NCI-H82 treated with DMSO at 0.1 percent for 48 hours (cell line): ENCODE measurements at regions not wholly inside any gene's neighbourhood (a gene's known extent, or its start where the extent isn't known, plus 50 kb on each side); places are given as distances from the start of the nearest gene placed in this dataset.
"Not testable (repeated sequence)": the region's sequence is repeated elsewhere in the genome, so short reads cannot be mapped to it uniquely, and the experiment has no call there.

Source experiments
- DNase-seq: peaks from one replicate; lab custom pipeline; 2025; ENCODE audit not compliant: unreplicated experiment; lab: John Stamatoyannopoulos, UW

DNA sequence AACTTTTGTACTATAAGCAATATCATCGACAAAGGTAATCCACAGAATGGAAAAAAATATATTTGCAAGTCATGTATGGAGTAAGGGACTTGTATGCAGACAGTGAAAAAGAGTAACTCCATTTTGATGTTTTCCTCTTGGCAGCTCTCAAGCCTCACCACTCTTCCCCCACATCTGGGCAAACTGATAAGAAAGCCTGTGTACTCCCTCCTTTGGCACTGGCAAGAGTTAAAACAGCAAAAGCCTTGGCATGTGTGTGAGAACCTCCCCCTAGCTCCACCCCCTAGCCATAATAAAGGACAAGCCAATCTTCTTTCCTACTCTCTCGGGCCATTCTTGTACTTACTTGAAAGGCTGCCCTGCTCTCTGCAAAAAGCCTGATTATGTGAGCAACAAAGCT lies 335.2 kb downstream of the LRATD1 start:
- no peak for DNase-seq

GRCh38 chr2:14975381-14975780 lies 342.9 kb downstream of the LRATD1 start:
- no peak for DNase-seq

DNA sequence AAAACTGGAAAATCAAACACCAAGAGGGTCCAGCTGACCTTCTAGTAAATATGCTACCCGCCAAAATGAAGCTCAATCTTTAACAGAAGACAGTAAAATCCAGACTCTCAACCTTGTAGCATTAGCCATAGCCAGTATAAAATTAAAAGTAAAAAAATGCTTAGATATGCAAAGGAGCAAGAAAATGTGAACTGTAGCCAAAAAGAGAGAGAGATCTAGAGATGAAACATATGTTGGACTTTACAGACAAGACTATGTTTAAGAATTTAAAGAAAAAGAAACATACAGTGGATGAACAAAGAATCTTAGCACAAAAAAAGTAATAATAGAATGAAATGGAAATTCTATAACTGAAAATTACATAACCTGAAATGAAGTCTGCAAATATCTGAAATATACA lies 344.5 kb downstream of the LRATD1 start:
- DNase-seq: no peak

DNA sequence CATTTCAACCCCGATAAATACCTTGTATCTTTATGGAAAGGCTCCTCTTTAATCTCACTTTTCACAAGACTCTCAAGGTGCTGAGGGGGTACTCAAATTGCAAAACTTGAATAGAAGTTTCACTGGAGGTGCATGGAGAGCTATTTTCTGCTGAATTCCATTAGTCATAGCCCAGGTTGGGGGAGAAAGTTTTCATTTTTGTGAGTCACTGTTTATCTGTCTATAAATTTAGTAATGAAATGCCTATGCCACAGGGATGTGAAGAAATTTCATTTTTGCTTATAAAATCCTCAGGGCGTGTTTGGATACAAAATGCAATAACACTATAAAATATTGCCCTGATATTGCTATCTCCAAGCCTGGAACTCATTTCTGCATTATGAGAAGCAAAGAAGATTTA lies 346.3 kb downstream of the LRATD1 start:
- DNase-seq: no peak

GRCh38 chr2:14982790-14983189 lies 350.3 kb downstream of the LRATD1 start:
- DNase-seq: no peak

GRCh38 chr2:14988600-14988999 lies 356.1 kb downstream of the LRATD1 start:
- DNase-seq: no peak

GRCh38 chr2:14991723-14992122 lies 359.2 kb downstream of the LRATD1 start:
- no peak for DNase-seq

DNA sequence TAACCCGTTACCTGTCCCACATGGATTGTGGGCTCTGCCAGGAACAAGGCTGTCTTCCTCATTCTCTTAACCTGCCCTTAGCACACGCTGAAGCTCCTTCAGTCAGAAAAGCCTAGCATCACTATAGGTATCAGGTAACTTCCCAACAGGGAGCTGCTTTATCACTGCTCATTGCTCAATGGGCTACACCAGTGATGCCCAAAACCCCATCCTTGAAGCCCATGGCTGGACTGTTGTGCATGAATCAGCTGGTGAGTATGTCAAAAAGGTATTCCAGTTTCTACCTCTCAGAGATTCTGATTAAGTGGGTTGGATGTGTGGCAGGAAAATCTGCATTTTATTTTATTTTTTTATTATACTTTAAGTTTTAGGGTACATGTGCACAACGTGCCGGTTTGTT lies 362.2 kb downstream of the LRATD1 start:
- DNase-seq: no peak

GRCh38 chr2:14996351-14997014 lies 364.0 kb downstream of the LRATD1 start:
- peak; percentile 21 for DNase-seq

DNA sequence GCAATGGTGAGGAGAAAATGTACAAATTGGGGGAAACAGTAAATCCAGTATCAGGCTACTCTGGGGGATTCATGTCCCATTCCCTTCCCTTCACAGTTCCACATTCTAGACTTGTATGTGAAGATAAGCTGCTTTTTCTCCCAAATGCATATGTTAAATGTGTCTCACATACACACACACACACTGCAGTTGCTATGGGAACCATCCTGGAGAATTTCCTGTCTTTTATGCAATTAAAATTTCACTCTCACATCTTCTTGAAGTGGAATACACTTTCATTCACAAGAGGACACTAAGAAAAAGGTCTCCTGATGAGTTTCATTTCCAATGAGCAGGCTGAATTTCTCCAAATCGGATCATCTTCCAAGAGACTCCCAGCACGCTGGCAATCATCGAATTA lies 366.0 kb downstream of the LRATD1 start:
- no peak for DNase-seq

GRCh38 chr2:14999114-14999661 lies 366.7 kb downstream of the LRATD1 start:
- DNase-seq: no peak

DNA sequence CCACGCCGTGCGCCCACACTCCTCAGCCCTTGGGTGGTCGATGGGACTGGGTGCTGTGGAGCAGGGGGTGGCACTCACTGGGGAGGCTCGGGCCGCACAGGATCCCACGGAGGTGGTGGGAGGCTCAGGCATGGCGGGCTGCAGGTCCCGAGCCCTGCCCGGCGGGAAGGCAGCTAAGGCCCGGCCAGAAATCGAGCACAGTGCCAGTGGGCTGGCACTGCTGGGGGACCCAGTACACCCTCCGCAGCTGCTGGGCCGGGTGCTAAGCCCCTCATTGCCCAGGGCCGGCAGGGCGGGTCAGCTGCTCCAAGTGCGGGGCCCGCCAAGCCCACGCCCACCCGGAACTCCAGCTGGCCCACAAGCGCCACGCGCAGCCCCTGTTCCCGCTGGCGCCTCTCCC lies 370.0 kb downstream of the LRATD1 start:
- DNase-seq: not testable (repeated sequence)

DNA sequence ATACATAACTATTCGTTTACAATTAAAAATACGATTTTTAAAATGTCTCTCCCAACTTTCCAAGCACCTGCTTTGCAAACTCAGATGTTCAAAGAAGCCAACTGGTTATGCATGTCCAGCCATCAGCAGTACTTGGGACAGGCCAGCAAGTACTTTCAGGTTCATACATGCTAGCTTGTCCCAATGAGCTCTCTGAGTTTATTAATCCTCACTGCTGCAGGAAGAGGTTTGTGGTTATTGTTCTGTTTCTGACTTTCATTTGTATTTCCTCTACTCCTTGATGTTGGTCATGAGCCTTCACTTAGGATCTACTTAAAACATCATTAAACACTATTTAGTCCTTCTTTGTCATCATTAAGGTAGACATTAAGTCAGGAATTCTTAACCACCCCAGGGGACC lies 374.1 kb downstream of the LRATD1 start:
- DNase-seq: no peak

DNA sequence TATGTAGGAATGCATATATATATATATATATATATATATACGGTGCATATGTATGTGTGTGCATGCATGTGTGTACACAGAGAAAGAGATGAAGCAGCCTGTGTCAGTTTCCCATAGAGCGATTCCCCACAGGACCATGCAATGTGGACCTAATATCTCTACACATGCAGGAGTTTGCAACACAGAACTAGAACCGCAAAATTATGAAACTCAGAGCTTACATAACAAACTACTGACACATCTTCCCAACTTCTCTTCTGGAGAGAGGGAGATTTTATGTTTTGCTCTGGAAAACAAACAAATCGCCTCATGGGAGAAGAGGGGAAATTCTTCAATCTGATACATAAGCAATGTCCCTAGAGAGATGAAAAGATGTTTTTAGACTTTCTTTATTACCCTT lies 377.2 kb downstream of the LRATD1 start:
- DNase-seq: no peak

- DNase-seq: no peak
Observed at GRCh38 chr2:15010346-15010745, 377.8 kb downstream of the LRATD1 start.

DNA sequence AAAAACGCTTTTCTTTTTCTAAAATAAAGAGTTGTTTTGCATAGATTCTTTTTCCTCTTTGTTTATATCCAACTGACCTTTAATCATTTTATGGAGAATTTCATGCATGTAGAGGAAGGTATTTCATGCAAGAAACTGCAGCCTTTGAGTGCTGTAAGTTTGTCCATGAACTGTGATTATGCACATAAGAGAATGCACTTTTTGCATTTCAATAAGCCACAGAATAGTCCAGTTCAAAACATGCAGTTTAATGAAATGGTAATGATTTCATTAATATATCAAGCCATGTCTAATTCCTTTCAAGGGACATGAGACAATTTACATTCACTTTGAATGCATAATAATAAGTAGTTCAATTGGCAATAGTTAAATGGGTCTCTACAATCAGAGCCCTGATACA lies 386.3 kb downstream of the LRATD1 start:
- no peak for DNase-seq

GRCh38 chr2:15023221-15023620 lies 390.7 kb downstream of the LRATD1 start:
- no peak for DNase-seq

DNA sequence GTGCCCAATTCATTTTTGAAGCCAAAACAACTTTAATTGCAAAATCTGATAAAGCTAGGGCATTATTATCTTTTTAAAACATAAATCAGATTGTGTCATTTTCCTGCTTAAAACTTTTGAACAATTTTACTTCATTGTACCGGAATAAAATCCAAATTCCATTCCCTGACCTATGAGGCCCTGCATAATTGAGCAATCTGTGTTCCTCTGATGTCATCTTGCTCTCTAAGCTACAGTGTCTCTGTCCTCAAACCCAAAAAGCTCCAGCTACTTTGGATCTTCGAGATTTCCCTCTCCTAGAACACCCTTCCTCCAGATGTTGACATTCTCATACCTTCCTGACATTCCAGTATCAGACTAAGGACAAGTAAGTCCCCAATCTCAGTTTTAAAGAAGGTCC lies 395.9 kb downstream of the LRATD1 start:
- DNase-seq: no peak

DNA sequence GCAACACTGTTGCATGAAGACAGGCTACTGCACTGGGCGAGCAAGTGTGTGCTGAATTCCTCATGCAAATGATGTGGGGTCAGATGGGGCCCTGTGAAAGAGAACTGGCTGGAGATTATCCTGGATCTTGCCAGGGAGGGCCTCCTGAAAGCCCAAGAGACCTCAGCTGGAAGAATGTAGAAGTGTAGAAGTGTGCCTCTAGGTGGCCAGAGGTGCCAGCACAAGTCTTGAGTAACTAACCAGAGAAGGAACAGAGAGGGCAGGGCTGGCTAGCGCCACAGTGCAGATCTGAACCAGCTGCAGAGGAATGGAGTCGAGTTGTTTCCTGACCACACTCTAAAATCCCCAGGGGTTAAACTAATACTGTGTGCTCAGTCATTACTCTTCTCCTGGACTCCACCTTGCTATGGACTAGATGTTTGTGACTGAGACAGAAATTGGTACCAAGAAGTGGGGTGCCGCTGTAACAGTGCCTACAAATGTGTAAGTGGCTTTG lies 399.3 kb downstream of the LRATD1 start:
- DNase-seq: no peak

- DNase-seq: no peak
Observed at GRCh38 chr2:15034246-15034645, 401.7 kb downstream of the LRATD1 start.

GRCh38 chr2:15034860-15035259 lies 402.3 kb downstream of the LRATD1 start:
- DNase-seq: no peak

GRCh38 chr2:15038366-15039364 lies 406.1 kb downstream of the LRATD1 start:
- no peak for DNase-seq
